ENCODE measurements at regions not wholly inside any gene's neighbourhood (a gene's known extent, or its start where the extent isn't known, plus 50 kb on each side); places are given as distances from the start of the nearest gene placed in this dataset.

- TF ChIP-seq CTCF (conservative IDR thresholded peaks at IDR 0.05; ENCODE audit: low read length) = no peak
- TF ChIP-seq EZH2phosphoT487 (IDR thresholded peaks at IDR 0.05; ENCODE audit: borderline replicate concordance, low read depth, low read length) = no peak
Observed at GRCh38 chr18:78725426-78725825, 254.2 kb upstream of the SALL3 start.
